AML-193 (cell line): ENCODE measurements at regions not wholly inside any gene's neighbourhood (a gene's known extent, or its start where the extent isn't known, plus 50 kb on each side); places are given as distances from the start of the nearest gene placed in this dataset.
A peak's percentile ranks its signal among the peaks of the same experiment; 100 is the strongest.

Source experiments
- DNase-seq, 2 experiments: peaks; one replicate each; lab custom pipeline; 2025; lab: John Stamatoyannopoulos, UW

- DNase-seq = peak; percentile 46 to 49
Measured at GRCh38 chr5:175765858-175766257, 105.5 kb upstream of the CPLX2 start.

- DNase-seq = no peak
Measured at GRCh38 chr5:175766963-175767362, 104.4 kb upstream of the CPLX2 start.

- no peak for DNase-seq
Measured at GRCh38 chr5:175772747-175773533, 98.4 kb upstream of the CPLX2 start.

- DNase-seq = no peak
Measured at GRCh38 chr5:175773534-175774070, 97.8 kb upstream of the CPLX2 start.

- DNase-seq = no peak
Measured at GRCh38 chr5:175775416-175775815, 96.0 kb upstream of the CPLX2 start.

- no peak for DNase-seq
Measured at GRCh38 chr5:175778951-175779503, 92.4 kb upstream of the CPLX2 start.

GRCh38 chr5:175783739-175784138 lies 87.6 kb upstream of the CPLX2 start:
- no peak for DNase-seq

- no peak for DNase-seq
Measured at GRCh38 chr5:175784230-175784629, 87.1 kb upstream of the CPLX2 start.

GRCh38 chr5:175785681-175786080 lies 85.7 kb upstream of the CPLX2 start:
- no peak for DNase-seq

GRCh38 chr5:175788155-175788787 lies 83.1 kb upstream of the CPLX2 start:
- no peak for DNase-seq

- no peak for DNase-seq
Measured at GRCh38 chr5:175789670-175790069, 81.7 kb upstream of the CPLX2 start.

GRCh38 chr5:175790796-175791195 lies 80.6 kb upstream of the CPLX2 start:
- DNase-seq = no peak

- DNase-seq = no peak
Measured at GRCh38 chr5:175795959-175796358, 75.4 kb upstream of the CPLX2 start.

GRCh38 chr5:175796536-175797499 lies 74.6 kb upstream of the CPLX2 start:
- DNase-seq = no peak

GRCh38 chr5:175797521-175798038 lies 73.8 kb upstream of the CPLX2 start:
- no peak for DNase-seq

GRCh38 chr5:175798626-175799025 lies 72.8 kb upstream of the CPLX2 start:
- DNase-seq = no peak

- no peak for DNase-seq
Measured at GRCh38 chr5:175800656-175801081, 70.7 kb upstream of the CPLX2 start.

- DNase-seq = no peak
Measured at GRCh38 chr5:175802361-175802760, 69.0 kb upstream of the CPLX2 start.

- DNase-seq = no peak
Measured at GRCh38 chr5:175803254-175803653, 68.1 kb upstream of the CPLX2 start.

- DNase-seq = no peak
Measured at GRCh38 chr5:175803736-175804454, 67.5 kb upstream of the CPLX2 start.
